Keratinocyte (primary cell): ENCODE measurements at regions not wholly inside any gene's neighbourhood (a gene's known extent, or its start where the extent isn't known, plus 50 kb on each side); places are given as distances from the start of the nearest gene placed in this dataset.

Experiments
- DNase-seq: peaks from one replicate; pipeline ENCODE4 v3.0.0-alpha.2; 2011; ENCODE audit warnings: low read depth, missing footprints, low spot score
- FAIRE-seq: peaks from 2 replicates; lab custom pipeline; 2011; peaks lifted over from hg19 to GRCh38; lab: Jason Lieb, UNC
- H2AFZ ChIP-seq: 2 replicates; pipeline ENCODE4 v1.6.0; 2012; ENCODE audit warnings: low read length, control low read depth, inconsistent platforms; ENCODE audit not compliant: control insufficient read depth
- H3K27ac ChIP-seq: 2 replicates; pipeline ENCODE4 v1.5.1; 2011; ENCODE audit warnings: low read length; ENCODE audit not compliant: control insufficient read depth, insufficient read depth
- H3K27me3 ChIP-seq: 3 replicates; pipeline ENCODE4 v1.6.0; 2011; ENCODE audit warnings: low read length; ENCODE audit not compliant: control insufficient read depth, insufficient read depth; ENCODE audit errors: extremely low read depth
- H3K36me3 ChIP-seq, 2 experiments: 2 replicates in 1 of 2; 3 replicates in 1 of 2; pipeline ENCODE4 v1.5.1; 2011; ENCODE audit warnings: low read length in 2 of 2, mild to moderate bottlenecking in 1 of 2; ENCODE audit not compliant: control insufficient read depth in 2 of 2, insufficient read depth in 2 of 2; ENCODE audit errors: extremely low read depth in 1 of 2
- H3K4me1 ChIP-seq: 3 replicates; pipeline ENCODE4 v1.5.1; 2011; ENCODE audit warnings: low read length; ENCODE audit not compliant: control insufficient read depth, insufficient read depth; ENCODE audit errors: extremely low read depth
- H3K4me2 ChIP-seq: 3 replicates; pipeline ENCODE4 v1.6.0; 2011; ENCODE audit warnings: low read depth, low read length; ENCODE audit not compliant: control insufficient read depth, insufficient read depth; ENCODE audit errors: extremely low read depth
- H3K4me3 ChIP-seq, 3 experiments: fragments of 200-600 bp in 1 of 3; sonication (generic) in 1 of 3; 2 replicates in 2 of 3; 3 replicates in 1 of 3; pipeline ENCODE4 v1.5.1; 2011 to 2016; ENCODE audit warnings: low read length in 3 of 3, mild to moderate bottlenecking in 3 of 3, control low read depth in 2 of 3, inconsistent platforms in 1 of 3, low read depth in 1 of 3, mixed read lengths in 1 of 3, mixed run types in 1 of 3, moderate library complexity in 1 of 3; ENCODE audit not compliant: control insufficient read depth in 2 of 3, insufficient read depth in 2 of 3; ENCODE audit errors: extremely low read depth in 1 of 3
- H3K79me2 ChIP-seq: 2 replicates; pipeline ENCODE4 v1.6.0; 2012; ENCODE audit warnings: low read length; ENCODE audit not compliant: control insufficient read depth, insufficient read depth
- H3K9ac ChIP-seq: 3 replicates; pipeline ENCODE4 v1.6.0; 2011; ENCODE audit warnings: low read length; ENCODE audit not compliant: control insufficient read depth, insufficient read depth; ENCODE audit errors: extremely low read depth
- H3K9me1 ChIP-seq: 3 replicates; pipeline ENCODE4 v1.6.0; 2011; ENCODE audit warnings: low read length; ENCODE audit not compliant: control insufficient read depth, insufficient read depth; ENCODE audit errors: extremely low read depth
- H3K9me3 ChIP-seq: 2 replicates; pipeline ENCODE4 v1.5.1; 2012; ENCODE audit warnings: low read depth, low read length; ENCODE audit not compliant: control insufficient read depth
- H4K20me1 ChIP-seq: 3 replicates; pipeline ENCODE4 v1.6.0; 2011; ENCODE audit warnings: low read length; ENCODE audit not compliant: control insufficient read depth, insufficient read depth; ENCODE audit errors: extremely low read depth
- CTCF ChIP-seq, 3 experiments: IDR thresholded peaks in 1 of 3; conservative IDR thresholded peaks in 1 of 3; optimal IDR thresholded peaks in 1 of 3; 2 replicates in 2 of 3; 3 replicates in 1 of 3; pipeline versions ENCODE3 to v1.5.1; 2011; ENCODE audit warnings: low read length in 3 of 3, mild to moderate bottlenecking in 3 of 3, moderate library complexity in 2 of 3, control low read depth in 1 of 3, inconsistent platforms in 1 of 3; ENCODE audit not compliant: insufficient read depth in 2 of 3; ENCODE audit errors: extremely low read depth in 1 of 3
- EZH2 ChIP-seq: IDR thresholded peaks from one replicate; pipeline ENCODE4 v1.6.1; 2012; ENCODE audit warnings: inconsistent platforms, mild to moderate bottlenecking, low read length, moderate library complexity
- dilution Hi-C: fragments of 300-500 bp; cut with MboI; formaldehyde crosslinking; loops from one replicate; pipeline ENCODE4 v1.7.0; 2020; ENCODE audit warnings: low sequenced_read_pairs; ENCODE audit not compliant: extremely low pct_ligation_motif_present

- no peak overlapping the region for H3K4me2 ChIP-seq
- no peak for FAIRE-seq
- H4K20me1 ChIP-seq, result no peaks in the 10 kb centered on the region
- H3K27me3 ChIP-seq, result no peaks in the 10 kb centered on the region
- H3K4me3 ChIP-seq, result no peak overlapping the region
- no peak for DNase-seq
- no peaks in the 10 kb centered on the region for H3K9me3 ChIP-seq
- H3K9me1 ChIP-seq, result no peaks in the 10 kb centered on the region
- no peak for TF ChIP-seq CTCF (optimal IDR thresholded peaks at IDR 0.05 in 1 of 3, IDR thresholded peaks at IDR 0.05 in 1 of 3, conservative IDR thresholded peaks at IDR 0.05 in 1 of 3; ENCODE audit: extremely low read depth in 1 of 3, insufficient read depth in 2 of 3, low read length in 3 of 3)
- H3K36me3 ChIP-seq, result no peaks in the 10 kb centered on the region
- no peak overlapping the region for H2AFZ ChIP-seq
- H3K4me1 ChIP-seq, result no peaks in the 10 kb centered on the region
- no peak overlapping the region for H3K27ac ChIP-seq
- H3K79me2 ChIP-seq, result no peaks in the 10 kb centered on the region
- no peak overlapping the region for H3K9ac ChIP-seq
- dilution Hi-C loops, result no loop called here
Measured at GRCh38 chr2:123816203-123816602, 208.9 kb upstream of the CNTNAP5 start.

GRCh38 chr2:123816928-123817327, 208.2 kb upstream of the CNTNAP5 start:
- H3K9me3 ChIP-seq, result no peaks in the 10 kb centered on the region
- H3K4me2 ChIP-seq, result no peak overlapping the region
- H3K4me1 ChIP-seq, result no peaks in the 10 kb centered on the region
- no peak overlapping the region for H2AFZ ChIP-seq
- DNase-seq, result no peak
- no peaks in the 10 kb centered on the region for H3K27me3 ChIP-seq
- no peak overlapping the region for H3K4me3 ChIP-seq
- no peaks in the 10 kb centered on the region for H4K20me1 ChIP-seq
- H3K79me2 ChIP-seq, result no peaks in the 10 kb centered on the region
- FAIRE-seq, result no peak
- H3K27ac ChIP-seq, result no peak overlapping the region
- H3K36me3 ChIP-seq, result no peaks in the 10 kb centered on the region
- dilution Hi-C loops, result no loop called here
- H3K9ac ChIP-seq, result no peak overlapping the region
- no peaks in the 10 kb centered on the region for H3K9me1 ChIP-seq
- TF ChIP-seq EZH2 (no peak), CTCF (optimal IDR thresholded peaks at IDR 0.05 in 1 of 3, IDR thresholded peaks at IDR 0.05 in 1 of 3, conservative IDR thresholded peaks at IDR 0.05 in 1 of 3; ENCODE audit: extremely low read depth in 1 of 3, insufficient read depth in 2 of 3, low read length in 3 of 3) (no peak)
